ENCODE measurements at regions not wholly inside any gene's neighbourhood (a gene's known extent, or its start where the extent isn't known, plus 50 kb on each side); places are given as distances from the start of the nearest gene placed in this dataset.

- no peak overlapping the region for H3K27ac ChIP-seq (ENCODE audit: low read length)
- no peaks in the 10 kb centered on the region for H3K27me3 ChIP-seq (ENCODE audit: low read depth, low read length)
- H3K9me3 ChIP-seq (ENCODE audit: control insufficient read depth in 1 of 2, low read length in 2 of 2): peaks cover 0 to 4% of the 10 kb centered on the region in 2 donors
- no peak overlapping the region for H3K4me3 ChIP-seq (ENCODE audit: low read depth in 1 of 2, low read length in 2 of 2)
- no peaks in the 10 kb centered on the region for H3K36me3 ChIP-seq (ENCODE audit: control insufficient read depth in 1 of 2, insufficient read depth in 2 of 2, low read length in 2 of 2)
- no peaks in the 10 kb centered on the region for H3K4me1 ChIP-seq (ENCODE audit: control insufficient read depth in 1 of 2, insufficient read depth in 2 of 2, low read length in 2 of 2)
Observed at GRCh38 chr12:127552838-127553237, 714.1 kb upstream of the TMEM132C start.

GRCh38 chr12:127555071-127555470, 711.9 kb upstream of the TMEM132C start:
- no peaks in the 10 kb centered on the region for H3K4me1 ChIP-seq (ENCODE audit: control insufficient read depth in 1 of 2, insufficient read depth in 2 of 2, low read length in 2 of 2)
- H3K9me3 ChIP-seq (ENCODE audit: control insufficient read depth in 1 of 2, low read length in 2 of 2): peaks cover 0 to 4% of the 10 kb centered on the region in 2 donors
- H3K27ac ChIP-seq (ENCODE audit: low read length): no peak overlapping the region
- no peak overlapping the region for H3K4me3 ChIP-seq (ENCODE audit: low read depth in 1 of 2, low read length in 2 of 2)
- H3K36me3 ChIP-seq (ENCODE audit: control insufficient read depth in 1 of 2, insufficient read depth in 2 of 2, low read length in 2 of 2): no peaks in the 10 kb centered on the region
- H3K27me3 ChIP-seq (ENCODE audit: low read depth, low read length): no peaks in the 10 kb centered on the region

GRCh38 chr12:127556231-127556886, 710.6 kb upstream of the TMEM132C start:
- Histone ChIP-seq H3K27me3 (ENCODE audit: low read depth, low read length) (no peaks in the 10 kb centered on the region), H3K4me3 (ENCODE audit: low read depth in 1 of 2, low read length in 2 of 2) (no peak overlapping the region), H3K36me3 (ENCODE audit: control insufficient read depth in 1 of 2, insufficient read depth in 2 of 2, low read length in 2 of 2) (no peaks in the 10 kb centered on the region), H3K4me1 (ENCODE audit: control insufficient read depth in 1 of 2, insufficient read depth in 2 of 2, low read length in 2 of 2) (no peaks in the 10 kb centered on the region), H3K9me3 (ENCODE audit: control insufficient read depth in 1 of 2, low read length in 2 of 2) (peaks cover 0 to 4% of the 10 kb centered on the region in 2 donors), H3K27ac (ENCODE audit: low read length) (no peak overlapping the region)

- Histone ChIP-seq H3K27ac (ENCODE audit: low read length) (no peak overlapping the region), H3K36me3 (ENCODE audit: control insufficient read depth in 1 of 2, insufficient read depth in 2 of 2, low read length in 2 of 2) (no peaks in the 10 kb centered on the region), H3K9me3 (ENCODE audit: control insufficient read depth in 1 of 2, low read length in 2 of 2) (no peaks in the 10 kb centered on the region), H3K27me3 (ENCODE audit: low read depth, low read length) (no peaks in the 10 kb centered on the region), H3K4me3 (ENCODE audit: low read depth in 1 of 2, low read length in 2 of 2) (no peak overlapping the region), H3K4me1 (ENCODE audit: control insufficient read depth in 1 of 2, insufficient read depth in 2 of 2, low read length in 2 of 2) (no peaks in the 10 kb centered on the region)
Observed at GRCh38 chr12:127558361-127558760, 708.6 kb upstream of the TMEM132C start.

GRCh38 chr12:127559349-127560040, 707.5 kb upstream of the TMEM132C start:
- H3K4me3 ChIP-seq (ENCODE audit: low read depth in 1 of 2, low read length in 2 of 2): no peak overlapping the region
- H3K27ac ChIP-seq (ENCODE audit: low read length): no peak overlapping the region
- H3K4me1 ChIP-seq (ENCODE audit: control insufficient read depth in 1 of 2, insufficient read depth in 2 of 2, low read length in 2 of 2): no peaks in the 10 kb centered on the region
- H3K27me3 ChIP-seq (ENCODE audit: low read depth, low read length): no peaks in the 10 kb centered on the region
- H3K36me3 ChIP-seq (ENCODE audit: control insufficient read depth in 1 of 2, insufficient read depth in 2 of 2, low read length in 2 of 2): no peaks in the 10 kb centered on the region
- no peaks in the 10 kb centered on the region for H3K9me3 ChIP-seq (ENCODE audit: control insufficient read depth in 1 of 2, low read length in 2 of 2)

- H3K9me3 ChIP-seq (ENCODE audit: control insufficient read depth in 1 of 2, low read length in 2 of 2): peaks cover 0 to 3% of the 10 kb centered on the region in 2 donors
Observed at GRCh38 chr12:127560041-127560478, 706.9 kb upstream of the TMEM132C start.

GRCh38 chr12:127562816-127563215, 704.2 kb upstream of the TMEM132C start:
- H3K4me3 ChIP-seq (ENCODE audit: low read depth in 1 of 2, low read length in 2 of 2): no peak overlapping the region
- no peaks in the 10 kb centered on the region for H3K4me1 ChIP-seq (ENCODE audit: control insufficient read depth in 1 of 2, insufficient read depth in 2 of 2, low read length in 2 of 2)
- peaks cover 0 to 3% of the 10 kb centered on the region in 2 donors for H3K9me3 ChIP-seq (ENCODE audit: control insufficient read depth in 1 of 2, low read length in 2 of 2)
- H3K27me3 ChIP-seq (ENCODE audit: low read depth, low read length): no peaks in the 10 kb centered on the region
- no peaks in the 10 kb centered on the region for H3K36me3 ChIP-seq (ENCODE audit: control insufficient read depth in 1 of 2, insufficient read depth in 2 of 2, low read length in 2 of 2)
- H3K27ac ChIP-seq (ENCODE audit: low read length): no peak overlapping the region

More at GRCh38 chr12:127560041-127560478, 706.9 kb upstream of the TMEM132C start:
- no peaks in the 10 kb centered on the region for H3K27me3 ChIP-seq (ENCODE audit: low read depth, low read length)
- H3K36me3 ChIP-seq (ENCODE audit: control insufficient read depth in 1 of 2, insufficient read depth in 2 of 2, low read length in 2 of 2): no peaks in the 10 kb centered on the region
- no peaks in the 10 kb centered on the region for H3K4me1 ChIP-seq (ENCODE audit: control insufficient read depth in 1 of 2, insufficient read depth in 2 of 2, low read length in 2 of 2)
- H3K4me3 ChIP-seq (ENCODE audit: low read depth in 1 of 2, low read length in 2 of 2): no peak overlapping the region
- H3K27ac ChIP-seq (ENCODE audit: low read length): no peak overlapping the region

- no peaks in the 10 kb centered on the region for H3K36me3 ChIP-seq (ENCODE audit: control insufficient read depth in 1 of 2, insufficient read depth in 2 of 2, low read length in 2 of 2)
- no peak overlapping the region for H3K27ac ChIP-seq (ENCODE audit: low read length)
- no peaks in the 10 kb centered on the region for H3K27me3 ChIP-seq (ENCODE audit: low read depth, low read length)
- H3K4me1 ChIP-seq (ENCODE audit: control insufficient read depth in 1 of 2, insufficient read depth in 2 of 2, low read length in 2 of 2): no peaks in the 10 kb centered on the region
- H3K9me3 ChIP-seq (ENCODE audit: control insufficient read depth in 1 of 2, low read length in 2 of 2): peaks cover 0 to 3% of the 10 kb centered on the region in 2 donors
- no peak overlapping the region for H3K4me3 ChIP-seq (ENCODE audit: low read depth in 1 of 2, low read length in 2 of 2)
Observed at GRCh38 chr12:127565241-127565640, 701.7 kb upstream of the TMEM132C start.

GRCh38 chr12:127567531-127567930, 699.4 kb upstream of the TMEM132C start:
- H3K4me3 ChIP-seq (ENCODE audit: low read depth in 1 of 2, low read length in 2 of 2): no peak overlapping the region
- no peaks in the 10 kb centered on the region for H3K36me3 ChIP-seq (ENCODE audit: control insufficient read depth in 1 of 2, insufficient read depth in 2 of 2, low read length in 2 of 2)
- no peaks in the 10 kb centered on the region for H3K4me1 ChIP-seq (ENCODE audit: control insufficient read depth in 1 of 2, insufficient read depth in 2 of 2, low read length in 2 of 2)
- H3K9me3 ChIP-seq (ENCODE audit: control insufficient read depth in 1 of 2, low read length in 2 of 2): peaks cover 0 to 3% of the 10 kb centered on the region in 2 donors
- no peaks in the 10 kb centered on the region for H3K27me3 ChIP-seq (ENCODE audit: low read depth, low read length)
- no peak overlapping the region for H3K27ac ChIP-seq (ENCODE audit: low read length)

GRCh38 chr12:127570387-127570786, 696.6 kb upstream of the TMEM132C start:
- Histone ChIP-seq H3K36me3 (ENCODE audit: control insufficient read depth in 1 of 2, insufficient read depth in 2 of 2, low read length in 2 of 2) (no peaks in the 10 kb centered on the region), H3K27ac (ENCODE audit: low read length) (no peak overlapping the region), H3K27me3 (ENCODE audit: low read depth, low read length) (no peaks in the 10 kb centered on the region), H3K4me1 (ENCODE audit: control insufficient read depth in 1 of 2, insufficient read depth in 2 of 2, low read length in 2 of 2) (no peaks in the 10 kb centered on the region), H3K9me3 (ENCODE audit: control insufficient read depth in 1 of 2, low read length in 2 of 2) (no peaks in the 10 kb centered on the region), H3K4me3 (ENCODE audit: low read depth in 1 of 2, low read length in 2 of 2) (no peak overlapping the region)

GRCh38 chr12:127570793-127571360, 696.1 kb upstream of the TMEM132C start:
- Histone ChIP-seq H3K36me3 (ENCODE audit: control insufficient read depth in 1 of 2, insufficient read depth in 2 of 2, low read length in 2 of 2) (no peaks in the 10 kb centered on the region), H3K27me3 (ENCODE audit: low read depth, low read length) (no peaks in the 10 kb centered on the region), H3K4me3 (ENCODE audit: low read depth in 1 of 2, low read length in 2 of 2) (no peak overlapping the region), H3K4me1 (ENCODE audit: control insufficient read depth in 1 of 2, insufficient read depth in 2 of 2, low read length in 2 of 2) (no peaks in the 10 kb centered on the region), H3K9me3 (ENCODE audit: control insufficient read depth in 1 of 2, low read length in 2 of 2) (no peaks in the 10 kb centered on the region), H3K27ac (ENCODE audit: low read length) (no peak overlapping the region)

All from muscle layer of duodenum (tissue), 2 donors.